Right lobe of liver (tissue), 6 donors: ENCODE measurements at regions not wholly inside any gene's neighbourhood (a gene's known extent, or its start where the extent isn't known, plus 50 kb on each side); places are given as distances from the start of the nearest gene placed in this dataset.

Experiments
- ATAC-seq, 4 donors: fragments of 200-7000 bp; cut with Tn5 transposase; one replicate each; pipeline ENCODE4 v1.9.1; 2020; ENCODE audit warnings: mild to moderate bottlenecking in 4 of 4, moderate library complexity in 4 of 4
- DNase-seq, 3 donors: peaks; one replicate each; pipeline ENCODE4 v3.0.0-alpha.2; 2020
- H3K27ac ChIP-seq, 3 donors: fragments of 200-600 bp; one replicate each; pipeline ENCODE4 v1.8.0; 2022
- H3K27me3 ChIP-seq, 2 donors: fragments of 200-600 bp; one replicate each; pipeline ENCODE4 v1.8.0; 2022
- H3K36me3 ChIP-seq, 4 donors: fragments of 200-600 bp; sonication (generic) in 1 of 4; one replicate each; pipeline versions ENCODE4 v1.5.1 to v1.8.0; 2017 to 2022; ENCODE audit warnings: control low read depth in 1 of 4
- H3K4me1 ChIP-seq, 4 donors: fragments of 200-600 bp; sonication (generic) in 1 of 4; one replicate each; pipeline versions ENCODE4 v1.5.1 to v1.8.0; 2017 to 2022; ENCODE audit warnings: control low read depth in 1 of 4
- H3K4me3 ChIP-seq, 3 donors: fragments of 200-600 bp; one replicate each; pipeline ENCODE4 v1.8.0; 2022
- H3K9me3 ChIP-seq, 4 donors: fragments of 200-600 bp; sonication (generic) in 1 of 4; one replicate each; pipeline versions ENCODE4 v1.5.1 to v1.8.0; 2017 to 2022; ENCODE audit warnings: control low read depth in 1 of 4
- POLR2A ChIP-seq: fragments of 450-650 bp; IDR thresholded peaks from one replicate; pipeline ENCODE4 v1.6.1; 2017; ENCODE audit warnings: antibody characterized with exemption, mild to moderate bottlenecking
- whole genome bisulfite sequencing: methylation state at CpG from one replicate; pipeline ENCODE4 v1.1.6; 2018; ENCODE audit warnings: low coverage, low lambda C conversion rate; ENCODE audit not compliant: insufficient coverage; ENCODE audit errors: missing lambda C conversion rate; 5-methylcytosine and 5-hydroxymethylcytosine counted together
- intact Hi-C, 2 donors: fragments of 100-400 bp; cut with DNase I; formaldehyde crosslinking; loops; one replicate each; pipeline versions ENCODE4 v1.11.2 to v1.14.1; 2022
- TF ChIP-seq, protein P1 (sequence below), 4 donors: fragments of 200-600 bp in 3 of 4; fragments of 450-650 bp in 1 of 4; IDR thresholded peaks; one replicate each; pipeline versions ENCODE4 v1.5.1 to v1.8.0; 2016 to 2022; ENCODE audit warnings: antibody characterized with exemption in 4 of 4, mild to moderate bottlenecking in 2 of 4
- donor health status: DM: no; HTN: yes; CAD: no.
- donor health status: DM: no; HTN: no; CAD: no.
- donor health status: DM: no; HTN: no; CAD: no.
- donor health status: DM: no; HTN: yes; CAD: no.
- donor health status: DM: no; HTN: yes; CAD: no.

DNA sequence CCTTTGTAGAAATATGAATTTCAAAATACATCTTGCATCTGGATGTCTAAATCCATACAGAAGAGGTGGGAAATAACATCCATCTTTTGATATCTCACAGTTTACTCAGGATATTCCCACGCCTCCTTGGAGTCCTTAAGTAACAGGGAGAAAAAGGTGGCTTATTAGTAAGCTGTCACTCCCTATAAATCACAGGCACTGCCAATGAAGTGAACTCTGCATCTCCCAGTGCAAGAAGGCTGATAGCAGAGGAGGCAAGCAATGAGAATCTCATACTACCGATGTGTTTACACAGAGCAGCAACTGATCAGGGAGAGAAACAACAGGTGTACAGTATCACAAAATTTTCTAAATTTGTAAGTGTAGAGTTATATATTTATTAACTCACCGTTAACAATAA, 551.8 kb downstream of the NXPH1 start:
- WGBS: 46% methylated on average over 3 of the region's 3 CpGs
- intact Hi-C loops: no loop called here
- no peak overlapping the region for H3K4me3 ChIP-seq
- TF ChIP-seq, protein P1, sequence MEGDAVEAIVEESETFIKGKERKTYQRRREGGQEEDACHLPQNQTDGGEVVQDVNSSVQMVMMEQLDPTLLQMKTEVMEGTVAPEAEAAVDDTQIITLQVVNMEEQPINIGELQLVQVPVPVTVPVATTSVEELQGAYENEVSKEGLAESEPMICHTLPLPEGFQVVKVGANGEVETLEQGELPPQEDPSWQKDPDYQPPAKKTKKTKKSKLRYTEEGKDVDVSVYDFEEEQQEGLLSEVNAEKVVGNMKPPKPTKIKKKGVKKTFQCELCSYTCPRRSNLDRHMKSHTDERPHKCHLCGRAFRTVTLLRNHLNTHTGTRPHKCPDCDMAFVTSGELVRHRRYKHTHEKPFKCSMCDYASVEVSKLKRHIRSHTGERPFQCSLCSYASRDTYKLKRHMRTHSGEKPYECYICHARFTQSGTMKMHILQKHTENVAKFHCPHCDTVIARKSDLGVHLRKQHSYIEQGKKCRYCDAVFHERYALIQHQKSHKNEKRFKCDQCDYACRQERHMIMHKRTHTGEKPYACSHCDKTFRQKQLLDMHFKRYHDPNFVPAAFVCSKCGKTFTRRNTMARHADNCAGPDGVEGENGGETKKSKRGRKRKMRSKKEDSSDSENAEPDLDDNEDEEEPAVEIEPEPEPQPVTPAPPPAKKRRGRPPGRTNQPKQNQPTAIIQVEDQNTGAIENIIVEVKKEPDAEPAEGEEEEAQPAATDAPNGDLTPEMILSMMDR (IDR thresholded peaks at IDR 0.05): no peak
- no peak for TF ChIP-seq POLR2A
- no peaks in the 10 kb centered on the region for H3K36me3 ChIP-seq
- ATAC-seq (no peak), DNase-seq (no peak)
- no peak overlapping the region for H3K27ac ChIP-seq
- H3K4me1 ChIP-seq: no peaks in the 10 kb centered on the region
- H3K9me3 ChIP-seq: no peaks in the 10 kb centered on the region
- no peaks in the 10 kb centered on the region for H3K27me3 ChIP-seq

DNA sequence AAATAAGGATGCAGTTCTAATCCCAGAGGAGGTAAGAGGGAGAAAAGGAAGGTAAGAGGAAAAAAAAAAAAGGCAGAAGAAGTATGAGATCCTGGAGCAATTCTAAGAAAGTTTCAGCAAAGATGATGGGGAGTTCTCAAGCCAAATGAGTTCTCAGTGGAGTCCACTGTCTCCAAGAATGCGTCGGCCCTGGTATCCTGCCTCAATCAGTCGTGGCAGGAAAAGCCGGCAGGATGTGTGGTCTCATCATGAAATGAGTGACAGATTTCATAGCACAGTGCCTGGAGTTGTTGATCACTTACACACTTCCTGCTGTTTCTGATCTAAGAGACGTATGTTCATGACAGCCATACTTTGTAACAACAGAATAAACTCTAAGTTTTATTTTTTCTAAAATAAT, 554.9 kb downstream of the NXPH1 start:
- WGBS: 26% methylated on average over 5 of the region's 5 CpGs
- intact Hi-C loops: no loop called here

DNA sequence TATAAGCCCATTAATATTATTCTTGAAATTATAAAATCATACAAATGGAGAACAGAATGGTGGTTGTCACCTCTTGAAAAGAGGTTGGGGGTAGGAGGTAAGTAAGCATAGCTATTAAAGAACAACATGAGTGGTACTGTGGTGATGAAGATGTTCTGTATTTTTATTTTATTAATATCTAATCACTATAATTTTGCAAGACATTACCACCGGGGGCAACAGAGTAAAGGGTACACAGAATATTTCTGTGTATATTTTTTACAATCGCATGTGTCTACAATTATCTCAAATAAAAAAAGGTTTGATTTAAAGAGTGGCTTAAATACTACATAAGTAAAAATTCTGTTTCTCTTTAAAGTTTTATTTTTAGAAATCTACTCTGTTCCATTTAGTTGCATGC, 557.8 kb downstream of the NXPH1 start:
- no peaks in the 10 kb centered on the region for H3K4me1 ChIP-seq
- no peak overlapping the region for H3K4me3 ChIP-seq
- H3K27me3 ChIP-seq: no peaks in the 10 kb centered on the region
- H3K36me3 ChIP-seq: no peaks in the 10 kb centered on the region
- ATAC-seq (no peak), DNase-seq (no peak)
- H3K27ac ChIP-seq: no peak overlapping the region
- 69% methylated on average over 2 of the region's 2 CpGs for WGBS
- intact Hi-C loops: no loop called here
- TF ChIP-seq, protein P1 (IDR thresholded peaks at IDR 0.05): no peak
- TF ChIP-seq POLR2A: no peak
- no peaks in the 10 kb centered on the region for H3K9me3 ChIP-seq

More for the DNA sequence above, 554.9 kb downstream of the NXPH1 start:
- H3K27me3 ChIP-seq: no peaks in the 10 kb centered on the region
- H3K36me3 ChIP-seq: no peaks in the 10 kb centered on the region
- TF ChIP-seq, protein P1 (IDR thresholded peaks at IDR 0.05): no peak
- TF ChIP-seq POLR2A: no peak
- DNase-seq: no peak
- H3K4me1 ChIP-seq: no peaks in the 10 kb centered on the region
- no peaks in the 10 kb centered on the region for H3K9me3 ChIP-seq
- ATAC-seq: no peak
- H3K4me3 ChIP-seq: no peak overlapping the region
- H3K27ac ChIP-seq: no peak overlapping the region

DNA sequence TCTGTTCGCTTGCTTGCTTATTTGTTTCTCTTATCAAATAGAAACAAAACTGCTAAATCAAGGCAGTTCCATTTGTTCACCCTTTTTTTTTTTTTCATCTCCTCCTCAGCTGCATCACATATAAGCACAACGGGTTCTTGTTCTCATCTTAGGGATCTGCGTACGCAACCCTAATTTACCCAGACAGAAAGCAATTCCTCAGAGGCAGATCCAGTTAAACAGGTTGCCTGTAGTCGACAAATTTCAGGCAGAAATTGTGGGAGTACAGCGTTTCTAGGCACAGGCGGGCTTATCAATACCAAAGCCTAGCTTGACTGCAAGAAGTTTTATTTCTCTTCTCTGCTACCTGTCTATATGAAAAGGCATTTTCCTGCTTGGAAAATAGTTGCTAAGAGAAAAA, 565.4 kb downstream of the NXPH1 start:
- H3K27ac ChIP-seq: no peak overlapping the region
- H3K4me3 ChIP-seq: no peak overlapping the region
- intact Hi-C loops: no loop called here
- TF ChIP-seq POLR2A: no peak
- TF ChIP-seq, protein P1 (IDR thresholded peaks at IDR 0.05): no peak
- H3K9me3 ChIP-seq: no peaks in the 10 kb centered on the region
- H3K36me3 ChIP-seq: no peaks in the 10 kb centered on the region
- ATAC-seq (no peak), DNase-seq (no peak)
- WGBS: 58% methylated on average over 7 of the region's 7 CpGs
- no peaks in the 10 kb centered on the region for H3K27me3 ChIP-seq
- no peaks in the 10 kb centered on the region for H3K4me1 ChIP-seq

DNA sequence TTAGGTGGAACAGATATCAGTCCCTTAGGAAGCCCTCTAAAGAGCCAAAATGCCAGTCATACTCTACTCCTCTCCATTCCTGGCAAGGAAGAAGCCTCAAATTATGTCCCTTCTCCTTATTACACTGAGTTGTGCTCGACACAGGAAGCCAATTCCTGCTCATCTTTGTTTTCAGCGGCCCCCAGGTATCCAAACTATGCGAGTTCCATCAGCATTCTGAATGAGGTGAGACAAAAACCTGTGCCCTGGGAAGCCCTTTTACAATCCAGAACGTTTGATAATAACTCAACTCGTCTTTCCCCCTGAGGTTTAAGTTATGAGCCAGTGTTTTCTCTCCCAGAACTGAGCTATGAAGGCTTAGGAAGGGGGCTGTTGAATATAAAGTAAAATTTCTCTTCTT, 580.5 kb downstream of the NXPH1 start:
- ATAC-seq (no peak), DNase-seq (no peak)
- no peaks in the 10 kb centered on the region for H3K9me3 ChIP-seq
- TF ChIP-seq, protein P1 (IDR thresholded peaks at IDR 0.05): no peak
- no peak for TF ChIP-seq POLR2A
- no peak overlapping the region for H3K27ac ChIP-seq
- H3K4me3 ChIP-seq: no peak overlapping the region
- H3K4me1 ChIP-seq: no peaks in the 10 kb centered on the region
- H3K36me3 ChIP-seq: no peaks in the 10 kb centered on the region
- intact Hi-C loops: no loop called here
- H3K27me3 ChIP-seq: no peaks in the 10 kb centered on the region
- 10% methylated on average over 5 of the region's 5 CpGs for WGBS
